ENCODE measurements at regions not wholly inside any gene's neighbourhood (a gene's known extent, or its start where the extent isn't known, plus 50 kb on each side); places are given as distances from the start of the nearest gene placed in this dataset.
"Not testable (repeated sequence)": the region's sequence is repeated elsewhere in the genome, so short reads cannot be mapped to it uniquely, and the experiment has no call there.

GRCh38 chr22:11815481-11815880, 3712.5 kb upstream of the OR11H1 start:
- not testable (repeated sequence) for TF ChIP-seq CTCF, POLR2A (IDR thresholded peaks at IDR 0.05)

Data from heart left ventricle (tissue), 13 donors.